ENCODE measurements at regions not wholly inside any gene's neighbourhood (a gene's known extent, or its start where the extent isn't known, plus 50 kb on each side); places are given as distances from the start of the nearest gene placed in this dataset.

GRCh38 chr3:64464955-64465354 is 222.8 kb downstream of the ADAMTS9 start:
- no peak for DNase-seq (ENCODE audit: low read depth)

GRCh38 chr3:64463981-64464380 is 223.8 kb downstream of the ADAMTS9 start:
- DNase-seq (ENCODE audit: low read depth) = no peak

GRCh38 chr3:64462203-64462602 is 225.6 kb downstream of the ADAMTS9 start:
- DNase-seq (ENCODE audit: low read depth) = peak; percentile 75

GRCh38 chr3:64460877-64461276 is 226.9 kb downstream of the ADAMTS9 start:
- DNase-seq (ENCODE audit: low read depth) = peak; percentile 40

GRCh38 chr3:64460141-64460730 is 227.6 kb downstream of the ADAMTS9 start:
- no peak for DNase-seq (ENCODE audit: low read depth)

DNA sequence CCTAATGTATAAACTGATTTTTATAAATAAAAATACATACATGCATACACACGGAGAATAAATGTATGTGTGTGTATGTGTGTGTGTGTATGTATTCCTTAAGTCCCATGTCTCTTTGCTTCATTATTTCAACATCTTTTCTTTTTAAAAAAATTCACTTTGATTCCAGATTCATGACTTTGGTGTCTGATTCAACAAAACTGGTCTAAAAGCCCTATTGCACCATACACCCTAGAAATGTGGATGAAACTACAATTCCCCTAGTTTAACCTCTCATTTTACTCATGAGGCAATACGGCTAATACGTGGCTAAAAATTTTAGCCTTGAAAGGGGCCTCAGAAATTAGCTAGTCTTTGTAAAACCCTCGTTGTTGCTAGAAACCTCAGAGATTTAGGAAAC is 228.1 kb downstream of the ADAMTS9 start:
- DNase-seq (ENCODE audit: low read depth) = peak; percentile 40

DNA sequence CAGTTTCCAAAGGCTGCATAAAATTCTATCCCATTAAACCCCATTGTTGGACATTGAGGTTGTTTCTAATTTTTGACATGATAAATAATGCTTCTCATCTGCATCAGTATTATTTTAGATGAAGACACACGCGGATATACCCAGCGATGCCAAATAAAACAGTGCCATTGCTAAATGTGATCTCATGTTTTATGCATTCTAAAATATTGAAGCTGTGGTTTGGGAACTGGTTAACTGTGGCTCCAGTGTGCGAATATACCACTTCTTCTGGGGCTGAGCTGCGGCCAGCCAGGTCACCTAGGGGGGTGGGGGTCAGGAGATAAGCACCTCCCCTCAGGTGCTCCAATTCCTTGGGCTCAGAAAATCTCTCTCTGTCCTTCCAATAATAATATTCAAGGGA is 230.0 kb downstream of the ADAMTS9 start:
- no peak for DNase-seq (ENCODE audit: low read depth)

DNA sequence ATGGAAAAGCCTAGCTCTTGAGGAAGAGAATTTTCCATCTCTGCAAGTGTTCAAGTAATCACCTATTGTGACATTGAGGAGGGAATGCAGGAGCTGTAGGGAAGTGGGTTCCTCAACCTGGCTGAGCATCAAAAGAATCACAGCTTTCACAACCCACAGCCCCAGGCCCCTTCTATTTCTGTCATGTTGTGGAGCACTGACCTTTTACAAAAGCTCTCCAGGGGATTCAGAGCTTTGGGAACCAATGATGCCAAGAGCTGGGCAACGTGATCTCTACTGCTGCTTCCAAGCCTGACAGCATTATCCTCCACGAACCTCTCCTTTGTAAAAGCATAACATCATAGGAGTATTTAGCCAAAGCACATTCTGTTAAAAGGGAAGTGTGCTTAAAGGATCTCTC is 231.1 kb downstream of the ADAMTS9 start:
- DNase-seq (ENCODE audit: low read depth) = no peak

- no peak for DNase-seq (ENCODE audit: low read depth)
Observed at GRCh38 chr3:64455351-64455750, 230.1 kb upstream of the PRICKLE2 start.

DNA sequence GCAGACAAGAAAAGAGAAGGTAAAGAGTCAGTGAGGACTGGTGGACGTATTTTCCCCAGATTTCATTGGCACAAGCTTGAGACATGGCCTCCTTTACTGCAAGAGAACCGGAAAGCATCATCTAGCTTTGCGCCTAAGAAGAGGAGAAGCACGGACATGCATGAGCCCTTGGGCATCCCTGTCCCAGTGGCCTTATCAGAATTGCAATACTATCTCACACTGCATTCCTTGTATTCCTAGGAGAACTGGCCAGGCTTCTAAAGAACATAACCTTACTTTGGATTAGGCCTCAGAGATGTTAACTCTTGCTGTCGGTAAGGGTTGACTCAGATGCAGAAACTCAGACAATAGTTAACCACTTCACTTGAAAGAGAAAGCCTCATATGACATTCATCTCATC is 229.5 kb upstream of the PRICKLE2 start:
- no peak for DNase-seq (ENCODE audit: low read depth)

- DNase-seq (ENCODE audit: low read depth) = peak; percentile 32
Observed at GRCh38 chr3:64454179-64454578, 228.9 kb upstream of the PRICKLE2 start.

- no peak for DNase-seq (ENCODE audit: low read depth)
Observed at GRCh38 chr3:64451283-64452012, 226.2 kb upstream of the PRICKLE2 start.

DNA sequence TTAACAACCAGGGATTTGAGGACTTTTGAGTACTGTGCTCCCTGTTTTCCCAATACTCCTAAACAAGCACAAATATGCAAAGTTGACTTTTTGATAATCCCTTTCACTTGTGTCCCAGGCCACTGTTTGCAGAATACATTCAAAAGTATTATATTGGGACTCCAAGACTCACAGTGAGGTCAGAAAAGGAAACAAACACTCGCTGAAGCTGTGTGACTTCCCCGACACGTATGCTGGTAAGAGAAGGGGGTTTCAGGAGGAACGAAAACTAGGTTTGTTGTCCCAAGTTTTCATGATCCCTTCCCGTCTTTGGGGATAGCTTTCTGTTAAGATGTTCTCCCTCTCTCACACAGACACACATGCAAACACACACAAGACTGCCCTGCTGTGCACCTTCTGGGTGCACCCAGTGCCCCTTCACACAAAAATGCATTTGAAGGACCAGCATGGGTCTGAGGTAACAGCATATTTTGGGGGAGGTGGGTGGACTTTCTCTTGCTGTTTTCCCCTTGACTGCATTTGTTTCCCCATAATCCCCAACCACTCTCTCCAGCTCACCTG is 225.2 kb upstream of the PRICKLE2 start:
- no peak for DNase-seq (ENCODE audit: low read depth)

- DNase-seq (ENCODE audit: low read depth) = no peak
Observed at GRCh38 chr3:64449026-64449425, 223.8 kb upstream of the PRICKLE2 start.

DNA sequence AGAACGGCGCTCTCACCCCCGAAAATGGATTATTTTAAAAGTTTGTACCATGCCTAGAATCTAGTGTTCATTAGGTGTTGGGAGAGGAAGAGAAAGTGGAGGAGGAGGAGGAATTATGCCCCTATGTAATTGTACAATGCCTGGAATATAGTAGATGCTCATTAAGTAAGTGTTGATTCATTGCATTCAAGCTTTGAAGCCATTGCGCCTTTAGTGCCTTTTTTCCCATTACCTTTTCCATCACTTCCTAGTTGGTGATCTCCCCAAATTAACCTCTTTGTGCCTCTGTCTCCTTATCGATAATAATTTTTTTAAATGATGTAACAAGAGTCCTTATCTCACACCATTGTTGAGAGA is 220.7 kb upstream of the PRICKLE2 start:
- no peak for DNase-seq (ENCODE audit: low read depth)

DNA sequence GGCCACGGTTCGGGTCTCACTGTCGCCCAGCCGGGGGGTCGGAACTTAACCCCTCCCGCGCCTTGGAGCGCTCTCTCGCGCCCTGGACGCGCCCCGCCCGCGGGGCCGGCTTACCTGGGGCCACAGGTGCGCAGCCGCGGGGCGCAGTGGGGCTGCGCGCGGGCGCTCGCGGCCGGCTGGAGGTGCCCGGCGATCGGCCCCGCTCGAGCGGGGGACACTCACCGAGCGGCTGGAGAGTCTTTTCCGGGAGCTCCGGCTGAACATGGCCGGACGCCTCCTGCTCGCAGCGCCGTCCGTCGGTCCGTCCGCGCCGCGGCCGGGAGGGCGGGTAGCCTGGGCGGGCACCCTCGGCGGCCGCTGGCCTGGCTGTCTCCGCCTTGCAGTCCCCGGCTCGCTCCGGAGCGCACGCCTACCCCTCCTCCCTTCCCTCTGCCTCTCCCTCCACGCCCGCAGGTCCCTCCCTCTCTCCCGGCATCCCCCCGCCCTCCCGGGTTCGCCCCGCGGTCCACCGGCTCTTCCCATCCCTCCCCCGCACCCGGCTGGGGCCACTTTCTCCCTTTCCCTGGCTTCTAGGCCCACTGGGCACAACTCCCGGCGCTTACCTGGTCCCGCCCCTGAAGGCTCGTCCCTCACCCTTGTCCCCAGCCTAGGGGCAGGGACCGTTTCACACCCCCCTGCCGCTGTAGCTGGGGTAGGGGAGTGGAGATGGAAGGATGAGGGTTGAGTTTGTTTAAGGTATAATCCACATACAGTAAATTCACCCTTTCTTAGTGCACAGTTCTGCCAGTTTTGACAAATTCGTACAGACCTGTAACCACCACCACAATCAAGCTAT is 220.1 kb upstream of the PRICKLE2 start:
- no peak for DNase-seq (ENCODE audit: low read depth)

DNA sequence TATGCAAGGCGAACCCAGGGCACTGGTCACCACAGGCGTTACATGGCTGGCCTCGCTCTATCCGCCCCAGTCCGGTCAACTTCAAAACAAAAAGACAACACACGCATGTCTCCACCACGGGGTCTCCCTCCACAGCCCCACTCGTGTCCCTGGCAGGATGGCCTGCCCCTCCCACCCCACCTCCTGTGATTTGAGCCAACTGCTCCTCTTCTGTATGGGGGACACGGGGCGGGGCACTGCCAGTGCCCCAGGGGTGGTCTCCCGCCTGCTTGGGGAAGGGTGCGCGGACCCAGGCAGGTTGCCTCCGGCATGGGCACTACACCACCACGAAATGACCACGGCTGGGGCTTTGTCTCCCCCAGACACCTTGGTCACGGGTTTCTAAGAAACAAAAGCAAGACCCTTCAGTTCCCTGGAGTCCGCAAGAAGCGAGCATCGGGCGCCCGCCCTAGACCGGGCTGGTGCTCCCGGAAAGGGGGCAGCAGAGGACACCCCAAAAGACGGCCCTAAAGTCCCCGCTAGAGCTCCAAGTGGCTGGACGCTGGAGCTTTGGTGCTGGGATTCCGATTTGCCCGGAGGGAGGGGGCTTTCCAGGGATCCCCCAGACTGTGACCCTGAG is 219.3 kb upstream of the PRICKLE2 start:
- no peak for DNase-seq (ENCODE audit: low read depth)

GRCh38 chr3:64443546-64444381 is 218.5 kb upstream of the PRICKLE2 start:
- DNase-seq (ENCODE audit: low read depth) = peak; percentile 39

GRCh38 chr3:64441861-64442260 is 216.6 kb upstream of the PRICKLE2 start:
- no peak for DNase-seq (ENCODE audit: low read depth)

DNA sequence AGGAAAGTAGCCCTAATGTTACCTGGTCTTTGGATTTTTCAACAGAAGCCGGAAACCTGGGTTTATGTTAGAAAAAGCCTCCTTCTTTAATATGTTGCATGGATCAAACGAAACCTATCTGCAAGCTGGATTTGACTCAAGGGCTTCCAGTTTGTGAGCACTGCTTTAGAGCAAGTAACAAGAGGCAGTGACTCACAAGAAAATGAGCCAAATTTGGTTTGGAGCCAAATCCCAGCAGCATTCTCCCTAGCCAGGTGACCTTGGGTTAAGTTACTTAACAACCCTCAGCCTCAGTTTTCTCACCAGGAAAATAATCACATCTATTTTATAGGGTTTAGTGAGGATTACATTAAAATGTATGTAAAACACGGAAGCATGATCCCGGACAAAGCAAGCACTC is 215.2 kb upstream of the PRICKLE2 start:
- peak; percentile 54 for DNase-seq (ENCODE audit: low read depth)

- no peak for DNase-seq (ENCODE audit: low read depth)
Observed at GRCh38 chr3:64438812-64439211, 213.5 kb upstream of the PRICKLE2 start.
